H1 (cell line): ENCODE measurements at regions not wholly inside any gene's neighbourhood (a gene's known extent, or its start where the extent isn't known, plus 50 kb on each side); places are given as distances from the start of the nearest gene placed in this dataset.
"Not testable (repeated sequence)": the region's sequence is repeated elsewhere in the genome, so short reads cannot be mapped to it uniquely, and the experiment has no call there.

Source experiments
- CTCF ChIA-PET: fragments of 300-600 bp; sonication (Branson Sonifier 250); formaldehyde crosslinking; loops from one replicate; lab custom pipeline; 2021; ENCODE audit not compliant: partially characterized antibody; lab: Charles Lee
- POLR2A ChIA-PET: fragments of 300-600 bp; sonication (Branson Sonifier 250); formaldehyde crosslinking; loops from one replicate; lab custom pipeline; 2021; ENCODE audit warnings: inconsistent platforms; ENCODE audit not compliant: partially characterized antibody; lab: Charles Lee
- DNase-seq, 2 experiments: peaks; one replicate each; pipeline versions ENCODE4 v3.0.0 to v3.0.0-alpha.2; 2010 to 2022; ENCODE audit warnings: low spot score in 2 of 2, low read depth in 1 of 2, mixed read lengths in 1 of 2
- FAIRE-seq: peaks from 2 replicates; lab custom pipeline; 2011; peaks lifted over from hg19 to GRCh38; lab: Jason Lieb, UNC
- H2AFZ ChIP-seq: 2 replicates; pipeline ENCODE4 v1.8.1; 2012; ENCODE audit warnings: low read length, inconsistent platforms
- H2AK5ac ChIP-seq: 2 replicates; pipeline ENCODE4 v1.6.1; 2013; ENCODE audit warnings: low read depth, low read length
- H2BK120ac ChIP-seq: replicated peaks from 2 replicates; pipeline ENCODE3; 2013; ENCODE audit warnings: low read depth, low read length, inconsistent platforms
- H2BK12ac ChIP-seq: 2 replicates; pipeline ENCODE4 v1.6.1; 2013; ENCODE audit warnings: low read depth, low read length
- H2BK15ac ChIP-seq: 2 replicates; pipeline ENCODE4 v1.6.1; 2013; ENCODE audit warnings: low read length
- H2BK20ac ChIP-seq: 2 replicates; pipeline ENCODE4 v1.6.1; 2013; ENCODE audit warnings: low read length
- H2BK5ac ChIP-seq: 2 replicates; pipeline ENCODE4 v1.6.1; 2013; ENCODE audit warnings: low read depth, low read length
- H3K14ac ChIP-seq: 2 replicates; pipeline ENCODE4 v1.6.1; 2013; ENCODE audit warnings: inconsistent platforms; ENCODE audit not compliant: insufficient read length
- H3K18ac ChIP-seq: 2 replicates; pipeline ENCODE4 v1.6.1; 2013; ENCODE audit warnings: low read length; ENCODE audit errors: extremely low read depth
- H3K23ac ChIP-seq: 2 replicates; pipeline ENCODE4 v1.6.1; 2013; ENCODE audit warnings: inconsistent platforms; ENCODE audit not compliant: insufficient read length
- H3K23me2 ChIP-seq: 2 replicates; pipeline ENCODE4 v1.6.1; 2013; ENCODE audit warnings: low read depth, low read length
- H3K27ac ChIP-seq: 2 replicates; pipeline ENCODE4 v1.6.1; 2011; ENCODE audit warnings: low read depth, low read length, inconsistent platforms
- H3K27me3 ChIP-seq, 4 experiments: replicated peaks in 1 of 4; 1 replicate in 1 of 4; 2 replicates in 3 of 4; pipeline versions ENCODE4 v1.6.1 to v1.8.1; 2011 to 2013; ENCODE audit warnings: low read length in 3 of 4, mild to moderate bottlenecking in 3 of 4, inconsistent platforms in 2 of 4, mixed read lengths in 2 of 4, moderate library complexity in 1 of 4; ENCODE audit not compliant: control insufficient read depth in 3 of 4, insufficient read depth in 3 of 4; ENCODE audit errors: extremely low read depth in 1 of 4
- H3K36me3 ChIP-seq, 4 experiments: 2 replicates each; pipeline versions ENCODE4 v1.6.1 to v1.8.1; 2011 to 2013; ENCODE audit warnings: mild to moderate bottlenecking in 4 of 4, low read length in 3 of 4, moderate library complexity in 2 of 4, control low read depth in 1 of 4, inconsistent platforms in 1 of 4; ENCODE audit not compliant: insufficient read depth in 4 of 4, control insufficient read depth in 2 of 4
- H3K4ac ChIP-seq: replicated peaks from 2 replicates; pipeline ENCODE3; 2013; ENCODE audit warnings: low read length, low read depth, mixed read lengths, inconsistent platforms; ENCODE audit not compliant: insufficient read length
- H3K4me1 ChIP-seq, 4 experiments: replicated peaks in 1 of 4; 1 replicate in 1 of 4; 2 replicates in 3 of 4; pipeline versions ENCODE4 v1.6.1 to v1.8.1; 2011 to 2013; ENCODE audit warnings: low read length in 3 of 4, inconsistent platforms in 2 of 4, mixed read lengths in 1 of 4; ENCODE audit not compliant: insufficient read depth in 4 of 4, control insufficient read depth in 3 of 4
- H3K4me2 ChIP-seq, 2 experiments: 2 replicates each; pipeline versions ENCODE4 v1.6.1 to v1.8.1; 2011 to 2013; ENCODE audit warnings: low read depth in 2 of 2, low read length in 2 of 2, control low read depth in 1 of 2, inconsistent platforms in 1 of 2, mild to moderate bottlenecking in 1 of 2; ENCODE audit not compliant: insufficient read depth in 1 of 2
- H3K4me3 ChIP-seq, 4 experiments: fragments of 200-600, 300-600 bp in 1 of 4; sonication (generic), shearing (Covaris generic), sonication (Bioruptor Twin) in 1 of 4; 2 replicates each; pipeline versions ENCODE4 v1.5.1 to v1.8.1; 2011 to 2016; ENCODE audit warnings: low read length in 4 of 4, low read depth in 3 of 4, control low read depth in 2 of 4, inconsistent platforms in 2 of 4, mild to moderate bottlenecking in 2 of 4, mixed read lengths in 1 of 4, moderate library complexity in 1 of 4; ENCODE audit not compliant: insufficient read depth in 2 of 4; ENCODE audit errors: extremely low read depth in 1 of 4
- H3K56ac ChIP-seq: replicated peaks from 2 replicates; pipeline ENCODE3; 2013; ENCODE audit warnings: low read depth, mild to moderate bottlenecking, mixed read lengths, low read length, inconsistent platforms; ENCODE audit not compliant: insufficient read length
- H3K79me1 ChIP-seq: 2 replicates; pipeline ENCODE4 v1.6.1; 2013; ENCODE audit warnings: low read depth, low read length, control low read depth
- H3K79me2 ChIP-seq, 2 experiments: 2 replicates each; pipeline versions ENCODE4 v1.6.1 to v1.8.1; 2012 to 2013; ENCODE audit warnings: low read length in 2 of 2, mild to moderate bottlenecking in 2 of 2, inconsistent platforms in 1 of 2; ENCODE audit not compliant: insufficient read depth in 2 of 2, control insufficient read depth in 1 of 2
- H3K9ac ChIP-seq, 4 experiments: replicated peaks in 1 of 4; 1 replicate in 1 of 4; 2 replicates in 3 of 4; pipeline versions ENCODE4 v1.6.1 to v1.8.1; 2011 to 2013; ENCODE audit warnings: low read depth in 3 of 4, low read length in 3 of 4, control low read depth in 2 of 4, mild to moderate bottlenecking in 2 of 4, moderate library complexity in 2 of 4, inconsistent platforms in 1 of 4; ENCODE audit errors: extremely low read depth in 1 of 4
- H3K9me3 ChIP-seq, 2 experiments: 2 replicates each; pipeline versions ENCODE4 v1.6.1 to v1.8.1; 2012 to 2013; ENCODE audit warnings: mild to moderate bottlenecking in 2 of 2, moderate library complexity in 2 of 2, control low read depth in 1 of 2, inconsistent platforms in 1 of 2, low read depth in 1 of 2, low read length in 1 of 2, mixed read lengths in 1 of 2; ENCODE audit not compliant: insufficient read depth in 2 of 2
- H4K20me1 ChIP-seq, 2 experiments: replicated peaks in 1 of 2; 2 replicates each; pipeline versions ENCODE3 to v1.8.1; 2011 to 2013; ENCODE audit warnings: inconsistent platforms in 2 of 2, low read length in 2 of 2, mild to moderate bottlenecking in 1 of 2; ENCODE audit not compliant: insufficient read depth in 2 of 2, control insufficient read depth in 1 of 2
- H4K5ac ChIP-seq: 2 replicates; pipeline ENCODE4 v1.6.1; 2013; ENCODE audit warnings: low read length, low read depth, mixed read lengths, inconsistent platforms; ENCODE audit not compliant: insufficient read length
- H4K8ac ChIP-seq: 2 replicates; pipeline ENCODE4 v1.8.0; 2013; ENCODE audit warnings: mild to moderate bottlenecking, moderate library complexity, low read length, inconsistent platforms; ENCODE audit not compliant: insufficient read depth; ENCODE audit errors: extremely low read depth
- H4K91ac ChIP-seq: replicated peaks from 2 replicates; pipeline ENCODE3; 2013; ENCODE audit warnings: low read length, mixed read lengths, inconsistent platforms; ENCODE audit not compliant: insufficient read length
- WGBS, 2 experiments: shearing (Covaris generic) in 1 of 2; methylation state at CpG; one replicate each; pipeline versions ENCODE4 v1.1.6 to v1.1.7; 2013 to 2015; ENCODE audit warnings: low lambda C conversion rate in 2 of 2, mixed read lengths in 2 of 2, inconsistent platforms in 1 of 2, low coverage in 1 of 2, missing lambda C conversion rate in 1 of 2; ENCODE audit not compliant: insufficient replicate concordance in 2 of 2, insufficient coverage in 1 of 2, insufficient read length in 1 of 2; ENCODE audit errors: extremely low coverage in 1 of 2, missing lambda C conversion rate in 1 of 2; 5-methylcytosine and 5-hydroxymethylcytosine counted together

DNA sequence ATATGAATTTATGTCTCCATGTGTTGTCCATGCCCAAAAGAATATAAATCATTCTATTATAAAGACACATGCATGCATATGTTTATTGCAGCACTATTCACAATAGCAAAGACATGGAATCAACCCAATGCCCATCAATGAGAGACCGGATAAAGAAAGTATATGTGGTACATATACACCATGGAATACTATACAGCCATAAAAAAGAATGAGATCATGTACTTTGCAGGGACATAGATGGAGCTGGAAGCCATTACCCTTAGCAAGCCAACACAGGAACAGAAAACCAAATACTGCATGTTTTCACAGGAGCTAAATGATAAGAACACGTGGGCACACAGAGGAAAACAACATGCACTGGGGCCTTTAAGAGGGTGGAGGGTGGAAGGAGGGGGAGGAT lies 639.1 kb downstream of the GATA3 start:
- H3K23ac ChIP-seq, H3K27ac ChIP-seq, H2BK12ac ChIP-seq, H2AFZ ChIP-seq, H4K91ac ChIP-seq, H2BK15ac ChIP-seq, H3K27me3 ChIP-seq, H3K4me2 ChIP-seq, H3K18ac ChIP-seq, DNase-seq, H3K4me1 ChIP-seq, H4K8ac ChIP-seq, H4K20me1 ChIP-seq, POLR2A ChIA-PET, H2AK5ac ChIP-seq, H3K36me3 ChIP-seq, H3K9me3 ChIP-seq, H3K4ac ChIP-seq, H3K23me2 ChIP-seq, H2BK120ac ChIP-seq, H3K14ac ChIP-seq, FAIRE-seq, H3K79me2 ChIP-seq, H3K56ac ChIP-seq, H2BK5ac ChIP-seq, H2BK20ac ChIP-seq, H3K4me3 ChIP-seq, H3K79me1 ChIP-seq, H3K9ac ChIP-seq, H4K5ac ChIP-seq, CTCF ChIA-PET: not testable (repeated sequence)
- 68% methylated on average over 2 of the region's 2 CpGs; no CpG with 5 or more reads in 1 of the 2 experiments for WGBS, 2 experiments
